H54 (cell line): ENCODE measurements at regions not wholly inside any gene's neighbourhood (a gene's known extent, or its start where the extent isn't known, plus 50 kb on each side); places are given as distances from the start of the nearest gene placed in this dataset.
"Not testable (repeated sequence)": the region's sequence is repeated elsewhere in the genome, so short reads cannot be mapped to it uniquely, and the experiment has no call there.

Source experiments
- DNase-seq: peaks from one replicate; pipeline ENCODE4 v3.0.0; 2011; ENCODE audit warnings: low spot score, mixed read lengths; ENCODE audit not compliant: insufficient read length
- FAIRE-seq: peaks from 3 replicates; lab custom pipeline; 2011; peaks lifted over from hg19 to GRCh38; lab: Jason Lieb, UNC
- POLR2A ChIP-seq: IDR thresholded peaks from 2 replicates; pipeline ENCODE4 v1.6.1; 2011; ENCODE audit warnings: low read depth, mild to moderate bottlenecking, low read length

GRCh38 chr9:73906671-73907070, 590.5 kb upstream of the RORB start:
- no peak for DNase-seq

GRCh38 chr9:73911804-73912203, 585.3 kb upstream of the RORB start:
- FAIRE-seq, result no peak
- DNase-seq, result no peak
- no peak for TF ChIP-seq POLR2A

More at GRCh38 chr9:73906671-73907070, 590.5 kb upstream of the RORB start:
- no peak for TF ChIP-seq POLR2A
- no peak for FAIRE-seq

DNA sequence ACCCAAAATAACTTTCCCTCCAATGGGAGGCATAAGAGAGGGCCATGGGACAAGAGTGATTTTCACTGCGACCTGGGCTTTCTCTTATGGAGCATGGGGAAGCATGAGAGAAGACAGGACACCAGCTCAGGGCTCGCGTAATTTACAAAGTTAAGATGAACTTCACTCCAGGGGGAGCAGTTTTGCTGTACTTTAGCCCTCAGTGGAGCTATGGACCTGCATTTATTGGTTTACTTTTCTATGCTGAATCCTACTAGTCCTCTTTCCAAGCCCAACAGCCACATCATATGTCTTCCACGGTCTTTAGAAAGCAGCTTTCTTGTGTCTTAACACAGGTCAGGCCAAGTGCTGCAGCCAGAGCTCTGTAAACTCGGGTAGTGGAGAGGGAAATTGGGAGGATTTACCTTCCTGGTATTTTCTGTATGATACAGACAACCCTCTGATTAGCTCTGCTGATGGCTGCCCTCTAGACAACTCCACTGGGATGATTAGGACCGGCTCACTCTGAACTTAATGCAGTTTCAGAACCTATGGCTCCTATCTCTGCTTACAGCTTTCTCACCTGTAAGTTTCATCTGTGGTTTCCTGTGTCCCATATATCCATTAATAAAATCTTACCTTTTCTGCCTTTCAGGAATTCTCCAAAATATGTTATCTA, 581.0 kb upstream of the RORB start:
- TF ChIP-seq POLR2A, result no peak
- DNase-seq (no peak), FAIRE-seq (no peak)

DNA sequence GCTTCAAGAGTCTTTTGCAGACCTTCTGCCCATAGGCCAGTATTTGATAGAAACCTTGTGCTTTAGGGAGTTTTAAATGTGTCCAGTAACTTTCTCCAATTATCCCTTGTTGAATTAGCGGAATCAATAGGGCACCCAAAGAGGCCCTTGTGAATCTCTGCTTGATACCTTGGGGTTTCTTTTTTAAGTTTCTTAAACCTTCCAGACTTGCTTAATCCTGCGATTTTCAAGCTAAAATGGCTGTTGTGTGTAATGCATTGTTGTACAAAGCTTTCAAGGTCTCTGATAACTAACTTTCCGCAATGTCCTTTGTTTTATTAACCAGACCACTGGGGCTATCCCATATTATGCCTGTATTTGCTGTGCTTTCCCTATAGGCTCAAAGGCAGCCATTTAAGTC, 577.4 kb upstream of the RORB start:
- no peak for DNase-seq
- TF ChIP-seq POLR2A, result no peak
- no peak for FAIRE-seq

- no peak for FAIRE-seq
- no peak for DNase-seq
- TF ChIP-seq POLR2A, result no peak
These were observed 573.3 kb upstream of the RORB start for GRCh38 chr9:73923796-73924195.

GRCh38 chr9:73951147-73951546, 546.0 kb upstream of the RORB start:
- DNase-seq (no peak), FAIRE-seq (no peak)
- no peak for TF ChIP-seq POLR2A

GRCh38 chr9:73962792-73963191, 534.3 kb upstream of the RORB start:
- DNase-seq (no peak), FAIRE-seq (no peak)
- no peak for TF ChIP-seq POLR2A

DNA sequence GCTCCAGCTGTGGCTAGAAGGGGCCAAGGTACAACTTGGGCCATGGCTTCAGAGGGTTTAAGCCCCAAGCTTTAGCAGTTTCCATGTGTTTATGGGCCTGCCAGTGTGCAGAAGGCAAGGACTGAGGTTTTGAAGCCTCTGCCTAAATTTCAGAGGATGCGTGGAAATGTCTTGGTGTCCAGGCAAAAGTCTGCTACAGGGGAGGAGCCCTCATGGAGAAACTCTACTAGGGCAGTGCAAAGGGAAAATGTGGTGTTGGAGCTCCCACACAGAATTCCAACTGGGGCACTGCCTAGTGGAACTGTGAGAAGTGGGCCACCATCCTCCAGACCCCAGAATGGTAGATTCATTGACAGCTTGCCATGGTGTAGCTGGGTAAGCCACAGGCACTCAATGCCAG, 527.2 kb upstream of the RORB start:
- DNase-seq (no peak), FAIRE-seq (no peak)
- TF ChIP-seq POLR2A, result no peak

GRCh38 chr9:73976424-73976823, 520.7 kb upstream of the RORB start:
- not testable (repeated sequence) for DNase-seq, FAIRE-seq

GRCh38 chr9:73979894-73980264, 517.3 kb upstream of the RORB start:
- TF ChIP-seq POLR2A, result no peak
- FAIRE-seq (no peak), DNase-seq (no peak)

DNA sequence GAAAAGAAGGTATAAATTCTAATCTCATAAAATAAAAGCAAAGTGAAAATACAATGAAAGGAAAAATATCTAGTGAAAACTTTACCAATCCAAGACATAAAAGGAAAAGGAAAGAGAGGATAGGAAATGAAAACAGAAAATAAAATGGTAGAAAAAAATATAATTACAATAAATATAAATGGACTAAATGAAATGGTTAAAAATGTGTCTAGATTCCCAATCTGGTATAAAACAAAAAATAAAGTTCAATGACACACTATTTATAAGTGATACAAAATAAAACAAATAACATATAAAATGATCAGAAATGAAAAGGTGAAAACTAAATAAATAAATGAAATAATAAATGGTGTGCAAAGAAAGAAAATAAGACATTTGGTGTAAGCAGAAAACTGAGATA, 516.4 kb upstream of the RORB start:
- FAIRE-seq (no peak), DNase-seq (no peak)
- TF ChIP-seq POLR2A, result no peak

DNA sequence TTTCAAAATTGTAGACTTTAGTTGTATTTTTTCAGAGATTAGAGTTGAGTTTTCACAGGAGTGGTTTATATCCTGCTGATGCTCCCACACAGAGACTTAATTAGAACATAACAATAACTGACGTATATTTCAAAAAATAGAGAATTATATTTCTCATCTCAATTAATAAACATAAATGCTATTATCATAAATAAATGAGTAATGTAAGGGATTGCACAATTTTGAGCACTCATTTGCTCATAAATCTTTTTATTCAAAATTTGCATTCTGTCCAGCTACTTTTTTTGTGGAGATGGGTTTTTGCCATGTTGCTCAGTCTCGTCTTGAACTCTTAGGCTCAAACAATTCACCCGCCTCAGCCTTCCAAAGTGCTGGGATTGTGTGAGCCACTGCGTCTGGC, 515.7 kb upstream of the RORB start:
- no peak for DNase-seq
- FAIRE-seq, result no peak
- no peak for TF ChIP-seq POLR2A

DNA sequence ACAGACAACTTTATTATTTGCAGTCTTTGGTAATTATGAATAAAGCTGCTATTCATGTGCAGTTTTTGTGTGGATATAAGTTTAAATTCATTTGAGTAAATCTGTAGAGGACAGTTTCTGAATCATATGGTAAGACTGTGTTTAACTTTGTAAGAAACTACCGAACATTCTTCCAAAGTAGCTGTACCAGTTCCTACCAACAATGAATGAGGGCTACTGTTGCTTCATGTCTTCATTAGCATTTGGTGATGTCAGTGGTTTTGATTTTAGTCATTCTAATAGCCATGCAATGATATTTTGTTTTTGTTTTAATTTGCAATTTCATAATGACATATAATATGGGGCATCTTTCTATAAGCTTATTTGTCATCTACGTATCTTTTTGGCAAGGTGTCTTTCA, 501.3 kb upstream of the RORB start:
- FAIRE-seq (peak; percentile 33), DNase-seq (no peak)
- TF ChIP-seq POLR2A, result no peak

- DNase-seq, result no peak
- no peak for TF ChIP-seq POLR2A
- FAIRE-seq, result no peak
These were observed 500.3 kb upstream of the RORB start for GRCh38 chr9:73996844-73997243.

DNA sequence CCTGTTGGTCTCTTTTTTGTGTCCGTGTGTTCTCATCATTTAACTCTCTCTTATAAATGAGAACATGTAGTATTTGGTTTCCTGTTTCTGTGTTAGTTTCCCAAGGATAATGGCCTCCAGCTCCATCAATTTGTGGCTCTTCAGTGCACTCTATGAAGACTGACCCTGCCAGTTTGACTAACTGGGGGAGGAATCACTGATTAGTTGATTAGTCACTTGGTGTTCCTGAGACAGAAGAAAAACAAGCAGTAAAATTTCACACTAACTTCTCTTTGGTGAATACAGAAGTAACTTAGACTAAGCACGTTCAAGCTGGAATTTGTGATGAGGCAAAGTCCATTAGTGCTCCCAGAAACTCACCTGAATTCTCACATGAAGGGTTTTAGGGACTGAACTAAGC, 495.8 kb upstream of the RORB start:
- DNase-seq (no peak), FAIRE-seq (no peak)
- TF ChIP-seq POLR2A, result no peak

DNA sequence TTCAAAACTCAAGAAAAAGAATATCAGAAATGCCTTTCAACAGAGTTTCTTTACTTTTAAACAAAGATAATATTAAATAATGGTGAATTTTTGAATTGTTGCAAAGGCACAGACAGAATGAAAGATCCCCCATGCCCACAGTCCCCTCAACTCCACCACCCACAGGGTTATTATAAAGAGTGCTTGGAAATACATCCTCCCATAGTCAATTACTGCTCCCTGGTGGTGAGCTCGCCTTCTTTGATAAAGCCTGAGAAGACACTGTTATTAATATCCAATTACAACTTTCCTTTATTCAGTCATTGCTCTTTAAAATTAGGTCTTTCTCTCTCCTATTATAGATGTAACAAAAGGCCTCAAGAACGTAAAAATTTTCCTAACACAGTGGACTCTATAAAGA, 490.2 kb upstream of the RORB start:
- FAIRE-seq (no peak), DNase-seq (no peak)
- no peak for TF ChIP-seq POLR2A

- DNase-seq (no peak), FAIRE-seq (no peak)
- no peak for TF ChIP-seq POLR2A
These were observed 489.3 kb upstream of the RORB start for GRCh38 chr9:74007833-74008232.
